Trophoblast cell (in vitro differentiated cells and primary cell): ENCODE measurements at regions not wholly inside any gene's neighbourhood (a gene's known extent, or its start where the extent isn't known, plus 50 kb on each side); places are given as distances from the start of the nearest gene placed in this dataset.
A peak's percentile ranks its signal among the peaks of the same experiment; 100 is the strongest.

Experiments used
- DNase-seq, 2 donors: peaks; one replicate each; pipeline ENCODE4 v3.0.0-alpha.2; 2016
- H2AFZ ChIP-seq: 2 replicates; pipeline ENCODE4 v1.6.1; 2013; ENCODE audit warnings: low read length, moderate library complexity, mild to moderate bottlenecking; ENCODE audit not compliant: insufficient read depth, poor library complexity
- H2AK5ac ChIP-seq: 2 replicates; pipeline ENCODE4 v1.6.1; 2013; ENCODE audit warnings: mild to moderate bottlenecking, low read length
- H2BK120ac ChIP-seq: 2 replicates; pipeline ENCODE4 v1.6.1; 2013; ENCODE audit warnings: low read length, mild to moderate bottlenecking, moderate library complexity; ENCODE audit not compliant: insufficient read depth, poor library complexity
- H2BK12ac ChIP-seq: 2 replicates; pipeline ENCODE4 v1.6.1; 2013; ENCODE audit warnings: mild to moderate bottlenecking, low read length, moderate library complexity
- H2BK5ac ChIP-seq: 2 replicates; pipeline ENCODE4 v1.6.1; 2013; ENCODE audit warnings: low read length, low read depth, moderate library complexity, mild to moderate bottlenecking; ENCODE audit not compliant: poor library complexity
- H3K14ac ChIP-seq: 2 replicates; pipeline ENCODE4 v1.6.1; 2013; ENCODE audit warnings: mild to moderate bottlenecking, low read length
- H3K18ac ChIP-seq: 2 replicates; pipeline ENCODE4 v1.6.1; 2013; ENCODE audit warnings: mild to moderate bottlenecking, low read length
- H3K23ac ChIP-seq: 2 replicates; pipeline ENCODE4 v1.6.1; 2013; ENCODE audit warnings: low read length
- H3K27ac ChIP-seq: 2 replicates; pipeline ENCODE4 v1.5.1; 2013; ENCODE audit warnings: low read depth, mild to moderate bottlenecking, inconsistent platforms, low read length, moderate library complexity
- H3K27me3 ChIP-seq: 2 replicates; pipeline ENCODE4 v1.6.1; 2013; ENCODE audit warnings: inconsistent platforms, mild to moderate bottlenecking, low read length, moderate library complexity; ENCODE audit not compliant: insufficient read depth
- H3K36me3 ChIP-seq, 2 experiments: 1 replicate in 1 of 2; 2 replicates in 1 of 2; pipeline ENCODE4 v1.6.1; 2013; ENCODE audit warnings: low read length in 2 of 2, mild to moderate bottlenecking in 2 of 2, moderate library complexity in 1 of 2; ENCODE audit not compliant: insufficient read depth in 2 of 2, control insufficient read depth in 1 of 2
- H3K4ac ChIP-seq: 2 replicates; pipeline ENCODE4 v1.6.1; 2013; ENCODE audit warnings: low read depth, mild to moderate bottlenecking, low read length, moderate library complexity
- H3K4me1 ChIP-seq, 2 experiments: 1 replicate in 1 of 2; 2 replicates in 1 of 2; pipeline ENCODE4 v1.6.1; 2013; ENCODE audit warnings: low read length in 2 of 2, mild to moderate bottlenecking in 2 of 2, moderate library complexity in 1 of 2; ENCODE audit not compliant: insufficient read depth in 2 of 2, control insufficient read depth in 1 of 2
- H3K4me2 ChIP-seq: 2 replicates; pipeline ENCODE4 v1.6.1; 2013; ENCODE audit warnings: inconsistent platforms, mild to moderate bottlenecking, low read length, moderate library complexity
- H3K4me3 ChIP-seq: 2 replicates; pipeline ENCODE4 v1.5.1; 2013; ENCODE audit warnings: mild to moderate bottlenecking, low read depth, low read length, inconsistent platforms
- H3K79me1 ChIP-seq: one replicate; pipeline ENCODE4 v1.6.1; 2013; ENCODE audit warnings: low read length
- H3K79me2 ChIP-seq: 2 replicates; pipeline ENCODE4 v1.6.1; 2013; ENCODE audit warnings: low read length, mild to moderate bottlenecking; ENCODE audit not compliant: control insufficient read depth, insufficient read depth, poor library complexity
- H3K9ac ChIP-seq: 2 replicates; pipeline ENCODE4 v1.6.1; 2013; ENCODE audit warnings: mild to moderate bottlenecking, low read length
- H3K9me3 ChIP-seq: 2 replicates; pipeline ENCODE4 v1.6.1; 2013; ENCODE audit warnings: low read depth, mild to moderate bottlenecking, control low read depth, inconsistent platforms, low read length; ENCODE audit not compliant: insufficient read depth
- H4K12ac ChIP-seq: 2 replicates; pipeline ENCODE4 v1.6.1; 2013; ENCODE audit warnings: low read depth, mild to moderate bottlenecking, low read length, moderate library complexity
- H4K8ac ChIP-seq: 2 replicates; pipeline ENCODE4 v1.6.1; 2013; ENCODE audit warnings: low read depth, mild to moderate bottlenecking, low read length, moderate library complexity
- H4K91ac ChIP-seq: one replicate; pipeline ENCODE4 v1.6.1; 2013; ENCODE audit warnings: low read depth, mild to moderate bottlenecking, low read length, moderate library complexity
- WGBS: extraction: QIAGEN DNeasy Blood & Tissue Kit; methylation state at CpG from one replicate; pipeline ENCODE4 v1.1.7; 2013; ENCODE audit warnings: missing lambda C conversion rate; ENCODE audit not compliant: insufficient read length, insufficient coverage; ENCODE audit errors: extremely low coverage; 5-methylcytosine and 5-hydroxymethylcytosine counted together

DNA sequence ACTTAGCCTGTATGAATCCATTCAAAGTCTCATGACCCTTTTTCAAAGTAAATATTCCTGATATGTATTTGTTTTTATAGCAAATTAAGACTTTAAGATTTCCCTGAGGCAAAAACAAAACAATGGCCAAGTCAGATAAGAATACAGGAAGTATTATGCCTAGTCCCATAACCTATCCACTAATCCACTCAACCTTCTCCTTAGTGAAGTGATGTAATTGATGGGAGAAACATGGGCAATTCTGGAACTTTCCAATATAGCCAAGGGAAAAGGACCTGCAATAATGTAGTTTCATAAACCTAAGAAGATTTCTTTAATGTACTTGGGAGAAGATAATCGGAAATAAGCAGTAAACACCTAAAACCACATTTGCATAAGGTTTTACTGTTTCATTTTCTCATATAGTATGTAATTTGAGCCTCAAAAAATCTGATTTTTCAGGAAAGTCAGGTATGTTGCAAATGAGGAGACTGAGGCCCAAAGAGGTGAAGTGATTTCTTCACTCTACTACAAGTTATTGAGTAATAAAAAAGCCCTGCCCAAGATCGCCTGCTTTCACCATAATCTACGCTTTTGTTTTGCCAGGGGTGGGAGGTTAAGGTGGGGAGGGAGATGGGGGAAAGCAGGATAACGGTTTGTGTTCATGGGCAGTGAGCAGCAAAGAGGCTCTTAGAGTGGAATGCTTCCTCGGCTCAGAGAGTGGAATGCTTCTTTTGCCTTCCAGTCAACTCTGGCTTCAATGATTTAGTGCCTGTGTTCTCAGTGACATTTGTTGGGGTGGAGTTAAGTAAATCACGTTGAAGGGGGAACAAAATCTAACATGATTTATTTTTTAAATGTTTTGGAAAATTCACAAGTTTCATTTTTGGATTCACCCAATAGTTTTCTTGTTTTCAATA lies 95.0 kb upstream of the FNDC3B start:
- Histone ChIP-seq H3K4me2 (no peak overlapping the region), H3K9ac (no peak overlapping the region), H3K18ac (no peak overlapping the region), H2AK5ac (no peak overlapping the region), H3K4me3 (no peak overlapping the region), H3K79me1 (no peaks in the 10 kb centered on the region), H4K8ac (no peak overlapping the region), H3K23ac (no peak overlapping the region), H4K91ac (no peak overlapping the region), H2BK120ac (no peak overlapping the region), H3K36me3 (no peaks in the 10 kb centered on the region), H3K27me3 (no peaks in the 10 kb centered on the region), H2BK5ac (no peak overlapping the region), H3K4ac (no peak overlapping the region), H3K4me1 (no peaks in the 10 kb centered on the region), H2AFZ (no peak overlapping the region), H3K14ac (no peak overlapping the region), H4K12ac (no peak overlapping the region), H3K27ac (no peak overlapping the region), H3K79me2 (no peaks in the 10 kb centered on the region), H3K9me3 (no peaks in the 10 kb centered on the region), H2BK12ac (no peak overlapping the region)
- DNase-seq = peak in 1 of 2 donors; percentile 78
- no CpG with 5 or more reads among the region's 6 CpGs for WGBS

DNA sequence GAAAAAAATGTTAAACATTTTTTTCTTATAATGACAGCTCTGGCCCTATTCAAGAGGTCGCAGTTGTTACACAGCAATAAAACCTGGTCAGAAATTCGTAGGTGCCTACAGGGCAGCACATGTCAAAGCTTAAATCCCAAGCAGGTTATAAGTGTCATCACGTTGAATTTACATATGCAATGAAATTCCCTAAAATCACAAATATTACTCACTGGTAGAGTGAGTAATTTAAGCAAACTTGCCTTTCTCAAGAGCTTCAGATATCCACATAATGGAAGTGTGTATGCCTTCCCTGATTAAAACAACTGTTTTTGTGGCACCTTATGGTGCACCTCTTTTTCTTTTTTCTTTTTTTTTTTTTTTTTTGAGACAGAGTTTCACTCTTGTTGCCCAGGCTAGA lies 90.7 kb upstream of the FNDC3B start:
- Histone ChIP-seq H3K4ac (no peak overlapping the region), H3K36me3 (no peaks in the 10 kb centered on the region), H3K79me1 (no peaks in the 10 kb centered on the region), H2AK5ac (no peak overlapping the region), H3K4me3 (no peak overlapping the region), H3K79me2 (no peaks in the 10 kb centered on the region), H3K23ac (no peak overlapping the region), H3K9ac (no peak overlapping the region), H4K12ac (no peak overlapping the region), H3K4me2 (no peak overlapping the region), H4K8ac (no peak overlapping the region), H4K91ac (no peak overlapping the region), H3K27me3 (no peaks in the 10 kb centered on the region), H3K14ac (no peak overlapping the region), H2BK5ac (no peak overlapping the region), H3K9me3 (no peaks in the 10 kb centered on the region), H2BK12ac (no peak overlapping the region), H2AFZ (no peak overlapping the region), H3K4me1 (no peaks in the 10 kb centered on the region), H3K27ac (no peak overlapping the region), H2BK120ac (no peak overlapping the region), H3K18ac (no peak overlapping the region)
- WGBS = no CpG with 5 or more reads among the region's 3 CpGs
- no peak for DNase-seq

DNA sequence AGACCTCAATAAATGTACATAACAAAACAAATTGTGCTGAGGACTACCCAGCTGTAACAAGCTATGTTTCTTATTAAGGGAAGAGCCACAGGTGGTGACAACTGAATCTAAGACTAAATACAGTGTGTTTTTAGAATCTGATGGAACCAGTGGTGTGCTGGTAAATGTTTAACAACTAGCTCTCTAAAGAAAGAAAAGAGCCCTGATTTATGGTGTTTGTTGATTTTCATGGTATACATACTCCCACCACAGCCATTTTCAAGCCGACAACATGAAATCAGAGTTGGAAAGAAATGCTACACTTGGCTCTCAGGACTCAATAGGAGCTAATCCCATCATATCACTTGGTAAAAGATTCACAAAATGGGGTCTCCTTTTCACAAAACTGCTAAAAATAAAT lies 89.8 kb upstream of the FNDC3B start:
- H3K79me2 ChIP-seq = no peaks in the 10 kb centered on the region
- H3K9ac ChIP-seq = no peak overlapping the region
- no peak overlapping the region for H4K91ac ChIP-seq
- no peaks in the 10 kb centered on the region for H3K9me3 ChIP-seq
- WGBS = no CpG with 5 or more reads among the region's 1 CpG
- H3K4me2 ChIP-seq = no peak overlapping the region
- H3K23ac ChIP-seq = no peak overlapping the region
- no peak overlapping the region for H2BK12ac ChIP-seq
- H3K27ac ChIP-seq = no peak overlapping the region
- no peak for DNase-seq
- no peak overlapping the region for H3K18ac ChIP-seq
- no peaks in the 10 kb centered on the region for H3K27me3 ChIP-seq
- H3K4me3 ChIP-seq = no peak overlapping the region
- H2AK5ac ChIP-seq = no peak overlapping the region
- no peak overlapping the region for H4K8ac ChIP-seq
- H3K14ac ChIP-seq = no peak overlapping the region
- no peak overlapping the region for H3K4ac ChIP-seq
- H2BK120ac ChIP-seq = no peak overlapping the region
- no peak overlapping the region for H4K12ac ChIP-seq
- H2BK5ac ChIP-seq = no peak overlapping the region
- no peaks in the 10 kb centered on the region for H3K36me3 ChIP-seq
- H3K4me1 ChIP-seq = no peaks in the 10 kb centered on the region
- H3K79me1 ChIP-seq = no peaks in the 10 kb centered on the region
- no peak overlapping the region for H2AFZ ChIP-seq

DNA sequence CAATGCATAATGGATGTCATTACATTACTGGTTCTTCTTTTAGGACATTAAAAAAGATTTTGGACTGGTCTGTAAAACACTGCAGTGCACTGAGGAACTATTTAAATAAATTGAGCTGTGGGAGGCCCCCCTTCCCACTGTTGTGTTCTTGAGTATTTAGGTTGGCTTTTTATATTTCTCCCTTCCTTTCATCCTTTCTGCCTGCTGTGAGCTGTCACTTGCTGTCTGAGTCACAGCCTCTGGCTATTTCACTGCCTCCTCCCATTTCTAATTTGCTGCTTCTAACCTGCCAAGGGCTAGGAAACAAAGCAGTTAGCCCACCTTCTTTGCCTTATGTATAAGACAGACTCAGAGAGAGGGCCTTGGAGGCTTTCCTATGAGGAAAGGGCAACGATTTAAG lies 89.0 kb upstream of the FNDC3B start:
- H3K27me3 ChIP-seq = no peaks in the 10 kb centered on the region
- no peak overlapping the region for H4K12ac ChIP-seq
- H3K9ac ChIP-seq = no peak overlapping the region
- no peaks in the 10 kb centered on the region for H3K79me1 ChIP-seq
- no peak overlapping the region for H3K27ac ChIP-seq
- no peak overlapping the region for H2AK5ac ChIP-seq
- H3K4me2 ChIP-seq = no peak overlapping the region
- no peak overlapping the region for H3K14ac ChIP-seq
- no peak overlapping the region for H4K8ac ChIP-seq
- no peak overlapping the region for H3K4ac ChIP-seq
- no peak overlapping the region for H3K23ac ChIP-seq
- H3K36me3 ChIP-seq = no peaks in the 10 kb centered on the region
- H3K18ac ChIP-seq = no peak overlapping the region
- H4K91ac ChIP-seq = no peak overlapping the region
- H2AFZ ChIP-seq = no peak overlapping the region
- no peak overlapping the region for H2BK12ac ChIP-seq
- no peak for DNase-seq
- no peak overlapping the region for H2BK5ac ChIP-seq
- no peaks in the 10 kb centered on the region for H3K79me2 ChIP-seq
- no peak overlapping the region for H3K4me3 ChIP-seq
- no peaks in the 10 kb centered on the region for H3K4me1 ChIP-seq
- H2BK120ac ChIP-seq = no peak overlapping the region
- no peaks in the 10 kb centered on the region for H3K9me3 ChIP-seq
- WGBS = no CpG with 5 or more reads among the region's 1 CpG
